ENCODE measurements at regions not wholly inside any gene's neighbourhood (a gene's known extent, or its start where the extent isn't known, plus 50 kb on each side); places are given as distances from the start of the nearest gene placed in this dataset.
"Not testable (repeated sequence)": the region's sequence is repeated elsewhere in the genome, so short reads cannot be mapped to it uniquely, and the experiment has no call there.

DNA sequence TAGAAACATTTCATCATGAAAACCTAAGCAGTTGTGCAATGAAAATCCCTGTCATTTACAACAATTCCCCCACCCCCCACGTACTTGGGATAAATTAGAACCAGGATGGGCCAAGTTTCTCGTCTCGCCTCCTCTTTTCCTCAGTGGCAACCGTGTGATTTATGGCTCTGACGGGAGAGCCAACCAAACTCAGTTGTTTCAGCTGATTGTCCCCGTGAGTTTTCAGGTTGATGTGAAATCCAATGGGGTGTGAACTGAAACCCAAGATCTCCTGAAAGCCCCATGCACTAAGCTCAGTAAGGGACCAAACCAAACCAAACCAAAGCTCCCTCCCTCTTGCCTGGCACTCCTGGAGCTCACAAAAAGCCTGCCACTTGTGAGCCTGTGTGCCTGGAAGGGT lies 138.7 kb upstream of the SLC24A2 start:
- in situ Hi-C loops (cut with MboI; ENCODE audit: low pct_unique_long_range_greater_than_20kb, low sequenced_read_pairs), result loop anchor here (25.0 kb wide), 1 partner anchor 1010 kb away; no protein-coding TSS in a partner anchor
- DNase-seq, result no peak

GRCh38 chr9:19926774-19927173 lies 137.9 kb upstream of the SLC24A2 start:
- in situ Hi-C loops (cut with MboI; ENCODE audit: low pct_unique_long_range_greater_than_20kb, low sequenced_read_pairs), result loop anchor here (25.0 kb wide), 1 partner anchor 1011 kb away; no protein-coding TSS in a partner anchor
- no peak for DNase-seq

GRCh38 chr9:19925674-19926503 lies 137.1 kb upstream of the SLC24A2 start:
- peak; percentile 80 for DNase-seq
- in situ Hi-C loops (cut with MboI; ENCODE audit: low pct_unique_long_range_greater_than_20kb, low sequenced_read_pairs), result loop anchor here (25.0 kb wide), 1 partner anchor 1011 kb away; no protein-coding TSS in a partner anchor

DNA sequence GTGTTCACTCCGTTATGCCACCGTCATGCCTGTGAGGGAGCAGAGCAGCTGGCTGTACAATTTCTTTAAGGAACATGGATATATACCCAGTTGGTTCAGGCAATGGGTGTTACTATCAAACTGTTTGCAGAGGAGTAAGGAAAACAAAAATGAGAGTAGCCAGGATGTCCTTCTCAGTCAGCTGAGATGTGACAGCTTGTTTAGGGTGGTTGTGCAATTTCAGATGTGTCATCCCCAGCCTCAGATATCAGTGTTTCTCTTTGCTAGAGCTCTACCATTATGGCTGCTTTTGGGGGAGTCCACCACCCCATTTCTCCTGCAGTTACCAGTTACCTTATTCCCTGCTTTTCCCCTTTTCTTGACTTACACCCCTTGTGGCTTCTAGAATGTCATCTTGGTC lies 135.2 kb upstream of the SLC24A2 start:
- DNase-seq, result no peak
- in situ Hi-C loops (cut with MboI; ENCODE audit: low pct_unique_long_range_greater_than_20kb, low sequenced_read_pairs), result loop anchor here (25.0 kb wide), 1 partner anchor 437 kb away; no protein-coding TSS in a partner anchor

DNA sequence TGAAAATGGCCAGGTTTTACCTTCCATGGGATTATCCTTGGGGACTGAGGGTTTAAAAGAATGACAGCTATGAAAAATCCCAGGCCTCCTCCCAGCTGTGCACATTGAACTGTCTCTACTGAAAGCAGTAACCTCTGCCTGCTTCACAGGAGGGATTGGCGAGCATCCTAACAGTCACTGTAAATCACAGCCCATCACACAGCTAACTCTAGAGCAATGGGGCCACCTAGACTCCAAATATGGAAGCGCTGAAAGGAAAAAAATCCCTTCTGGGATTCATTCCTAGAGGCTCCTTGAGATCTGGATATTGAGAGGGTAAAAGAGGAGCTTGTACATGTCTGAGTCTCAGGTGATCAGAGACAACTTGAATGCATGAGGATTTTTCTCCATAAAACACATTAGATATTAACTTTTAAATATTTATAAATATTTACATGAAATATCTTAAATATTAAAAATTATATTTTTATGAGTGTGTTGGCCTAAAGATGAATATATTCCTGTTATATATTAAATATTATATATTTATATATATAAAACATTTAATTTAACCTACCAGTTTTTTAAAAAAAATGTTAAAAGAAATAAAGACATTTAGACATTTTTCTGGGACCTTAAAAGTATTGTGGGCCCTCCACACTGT lies 133.8 kb upstream of the SLC24A2 start:
- DNase-seq, result peak; percentile 49
- in situ Hi-C loops (cut with MboI; ENCODE audit: low pct_unique_long_range_greater_than_20kb, low sequenced_read_pairs), result loop anchor here (25.0 kb wide), 1 partner anchor 435 kb away; no protein-coding TSS in a partner anchor

DNA sequence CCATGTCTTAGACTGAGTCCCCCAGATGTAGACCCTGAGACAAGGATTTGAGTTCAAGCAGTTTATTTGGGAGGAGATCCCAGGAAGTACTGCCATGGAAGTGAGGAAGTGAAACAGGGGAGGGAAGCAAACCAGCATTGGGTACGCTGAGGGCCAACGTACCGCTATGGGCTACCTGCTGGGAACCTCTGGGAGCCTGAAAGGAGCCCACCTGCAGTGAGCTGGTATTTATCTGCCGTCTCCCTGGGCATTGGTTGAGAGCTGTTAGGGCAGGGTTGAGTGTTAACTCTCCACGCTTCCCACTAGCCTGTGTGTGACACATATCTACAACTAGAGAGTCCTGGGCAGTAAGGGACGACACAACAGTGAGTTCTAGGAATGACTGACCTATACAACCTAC lies 131.6 kb upstream of the SLC24A2 start:
- in situ Hi-C loops (cut with MboI; ENCODE audit: low pct_unique_long_range_greater_than_20kb, low sequenced_read_pairs), result loop anchor here (25.0 kb wide), 1 partner anchor 433 kb away; no protein-coding TSS in a partner anchor
- DNase-seq, result no peak

- peak; percentile 64 for DNase-seq
- in situ Hi-C loops (cut with MboI; ENCODE audit: low pct_unique_long_range_greater_than_20kb, low sequenced_read_pairs), result loop anchor here (25.0 kb wide), 1 partner anchor 431 kb away; no protein-coding TSS in a partner anchor
These were observed 129.8 kb upstream of the SLC24A2 start for GRCh38 chr9:19918630-19919029.

GRCh38 chr9:19914044-19914443 lies 125.2 kb upstream of the SLC24A2 start:
- DNase-seq, result no peak
- in situ Hi-C loops (cut with MboI; ENCODE audit: low pct_unique_long_range_greater_than_20kb, low sequenced_read_pairs), result loop anchor here (25.0 kb wide), 1 partner anchor 427 kb away; no protein-coding TSS in a partner anchor

DNA sequence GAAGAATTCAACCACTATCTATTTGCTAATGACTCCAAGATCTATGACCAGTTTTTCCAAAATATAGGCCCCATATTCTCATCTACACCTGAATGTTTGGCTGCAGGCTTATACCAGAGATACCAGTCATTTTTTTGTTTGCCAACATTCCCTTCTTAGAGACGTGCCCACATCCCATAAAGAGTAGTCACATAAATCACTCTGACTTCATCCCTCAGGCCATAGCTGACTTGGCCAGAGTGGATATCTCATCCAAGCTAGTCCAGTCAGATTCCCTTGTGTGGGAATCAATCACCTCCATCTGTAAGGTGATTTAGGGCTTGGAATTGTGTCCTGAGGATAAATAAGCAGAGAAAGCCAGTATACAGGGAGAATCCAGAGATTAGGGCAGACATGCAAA lies 124.3 kb upstream of the SLC24A2 start:
- DNase-seq, result no peak
- in situ Hi-C loops (cut with MboI; ENCODE audit: low pct_unique_long_range_greater_than_20kb, low sequenced_read_pairs), result loop anchor here (25.0 kb wide), 1 partner anchor 426 kb away; no protein-coding TSS in a partner anchor

DNA sequence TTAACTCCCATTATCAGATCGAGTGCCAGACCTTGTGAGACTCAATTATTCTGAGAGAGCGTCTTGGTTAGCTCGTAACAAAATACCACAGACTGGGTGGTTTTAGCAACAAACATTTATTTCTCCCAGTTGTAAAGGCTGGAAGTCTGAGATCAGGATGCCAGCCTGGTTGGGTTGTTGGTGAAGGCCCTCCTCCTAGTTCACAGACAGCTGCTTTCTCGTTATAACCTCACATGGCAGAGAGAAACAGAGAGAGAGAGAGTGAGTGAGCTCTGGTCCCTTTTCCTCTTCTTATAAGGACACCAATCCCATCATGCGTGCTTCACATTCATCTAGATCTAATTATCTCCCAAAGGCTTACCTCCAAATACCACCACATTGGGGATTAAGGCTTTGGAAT lies 114.2 kb upstream of the SLC24A2 start:
- DNase-seq, result no peak
- in situ Hi-C loops (cut with MboI; ENCODE audit: low pct_unique_long_range_greater_than_20kb, low sequenced_read_pairs), result loop anchor here (25.0 kb wide), 1 partner anchor 416 kb away; no protein-coding TSS in a partner anchor

DNA sequence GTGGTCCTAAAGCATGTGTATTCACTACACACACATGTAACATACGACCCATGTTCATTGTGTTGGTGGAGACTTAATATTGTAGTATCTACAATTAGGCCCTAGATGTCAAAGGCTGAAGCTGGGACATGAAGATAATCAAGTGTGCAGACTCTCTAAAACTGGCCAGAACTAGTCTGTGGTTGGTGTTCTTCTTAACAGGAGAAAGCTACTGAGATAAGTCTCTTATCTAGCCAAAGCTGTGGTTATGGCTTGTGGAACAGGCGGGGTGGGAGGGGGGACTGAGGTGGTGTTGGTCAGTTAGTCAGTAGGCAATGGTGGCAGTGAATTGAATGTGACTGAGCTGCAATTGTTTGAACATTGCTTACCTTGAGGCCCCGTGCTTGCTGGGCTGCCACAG lies 112.7 kb upstream of the SLC24A2 start:
- in situ Hi-C loops (cut with MboI; ENCODE audit: low pct_unique_long_range_greater_than_20kb, low sequenced_read_pairs), result loop anchor here (25.0 kb wide), 1 partner anchor 414 kb away; no protein-coding TSS in a partner anchor
- DNase-seq, result no peak

DNA sequence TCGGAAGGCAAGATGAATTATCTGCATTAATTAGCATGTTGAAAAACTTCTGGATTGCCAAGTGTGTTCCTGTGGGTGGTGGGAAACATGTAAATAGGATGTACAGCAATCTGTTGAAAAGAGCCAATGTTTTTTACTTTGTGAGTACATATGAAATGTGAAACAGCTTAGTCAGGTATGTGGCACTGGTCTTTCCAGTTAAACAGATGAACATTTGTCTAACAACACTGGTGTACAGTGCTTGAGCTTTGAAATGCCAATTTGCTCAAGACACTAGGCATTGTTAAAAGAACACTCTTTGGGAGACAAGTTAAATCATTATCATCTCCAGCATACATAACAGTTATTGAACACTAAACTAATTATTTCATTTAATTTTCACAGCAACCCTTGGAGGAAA lies 107.3 kb upstream of the SLC24A2 start:
- DNase-seq, result no peak
- in situ Hi-C loops (cut with MboI; ENCODE audit: low pct_unique_long_range_greater_than_20kb, low sequenced_read_pairs), result loop anchor here (25.0 kb wide), 1 partner anchor 109 kb away; the partner anchor contains the start of gene SLC24A2

DNA sequence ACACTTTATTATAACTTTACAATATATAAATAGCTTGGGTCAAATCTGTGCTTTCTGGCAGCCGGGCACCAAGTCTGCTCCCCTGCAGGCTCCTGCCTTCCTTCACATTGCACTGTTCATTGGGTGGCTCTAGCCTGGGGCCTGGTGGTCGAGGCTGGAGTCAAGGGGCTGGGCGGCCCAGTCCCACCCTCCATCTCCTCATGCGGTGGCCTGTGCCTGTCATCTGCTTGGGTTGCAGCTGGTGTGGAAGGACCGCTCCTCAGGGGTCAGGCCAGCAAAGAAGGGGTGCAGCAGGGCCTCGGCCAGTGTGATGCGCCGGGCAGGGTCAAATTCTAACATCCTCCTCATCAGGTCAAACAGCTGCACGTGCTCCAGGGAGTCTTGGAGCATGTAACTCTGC lies 106.7 kb upstream of the SLC24A2 start:
- not testable (repeated sequence) for DNase-seq
- in situ Hi-C loops (cut with MboI; ENCODE audit: low pct_unique_long_range_greater_than_20kb, low sequenced_read_pairs), result loop anchor here (25.0 kb wide), 1 partner anchor 108 kb away; the partner anchor contains the start of gene SLC24A2

DNA sequence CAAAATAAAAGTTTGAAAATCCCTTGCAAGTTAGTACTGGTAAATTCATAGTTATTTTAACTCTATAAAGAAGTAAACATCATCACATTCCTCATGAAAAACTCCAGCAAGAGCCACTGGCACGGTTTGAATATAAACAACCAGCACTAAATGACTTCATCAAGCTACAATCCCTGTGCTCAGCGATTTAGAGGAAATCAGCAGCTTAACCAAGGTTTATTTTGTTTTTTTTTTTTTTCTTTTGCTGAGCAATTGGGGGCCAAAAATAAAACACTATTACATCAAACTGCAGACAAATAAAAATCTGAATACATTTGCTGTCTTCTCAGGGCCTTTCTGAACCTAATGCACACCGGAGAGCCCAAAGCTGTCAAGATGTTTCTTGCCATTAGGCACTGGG lies 106.2 kb upstream of the SLC24A2 start:
- in situ Hi-C loops (cut with MboI; ENCODE audit: low pct_unique_long_range_greater_than_20kb, low sequenced_read_pairs), result loop anchor here (25.0 kb wide), 1 partner anchor 108 kb away; the partner anchor contains the start of gene SLC24A2
- DNase-seq, result no peak

DNA sequence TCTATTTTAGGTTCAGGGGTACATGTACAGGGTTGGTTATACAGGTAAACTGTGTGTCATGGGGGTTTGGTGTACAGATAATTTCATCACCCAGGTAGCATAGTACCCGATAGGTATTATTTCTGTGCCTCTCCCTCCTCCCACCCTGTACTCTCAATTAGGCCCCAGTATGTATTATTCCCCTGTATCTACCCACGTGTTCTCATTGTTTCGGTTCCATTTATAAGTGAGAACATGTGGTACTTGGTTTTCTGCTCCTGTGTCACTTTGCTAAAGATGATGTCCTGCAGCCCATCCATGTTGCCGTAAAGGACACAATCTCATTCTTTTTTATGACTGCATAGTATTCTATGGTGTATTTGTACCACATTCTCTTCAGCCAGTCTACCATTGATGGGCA lies 96.8 kb upstream of the SLC24A2 start:
- in situ Hi-C loops (cut with MboI; ENCODE audit: low pct_unique_long_range_greater_than_20kb, low sequenced_read_pairs), result loop anchor here (25.0 kb wide), 1 partner anchor 98 kb away; the partner anchor contains the start of gene SLC24A2
- DNase-seq, result no peak

DNA sequence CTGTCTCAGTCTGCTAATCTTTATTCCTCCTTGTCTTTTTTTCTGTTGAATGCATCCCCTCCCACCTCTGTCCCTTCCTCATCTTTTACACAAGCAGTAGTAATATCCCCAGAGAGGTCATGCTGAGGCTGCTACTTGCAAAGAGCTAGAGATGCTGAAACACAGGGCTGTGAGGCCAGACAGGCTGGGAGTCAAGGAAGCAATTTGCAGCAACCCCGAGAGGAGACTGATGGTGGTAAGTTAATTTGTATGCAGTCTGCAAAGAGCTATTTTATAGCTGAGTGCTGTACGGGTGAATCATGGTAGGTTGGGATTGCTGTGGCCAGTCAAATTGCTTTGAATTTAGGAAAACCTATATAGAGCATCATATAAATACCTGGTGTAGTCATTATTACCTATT lies 90.2 kb upstream of the SLC24A2 start:
- in situ Hi-C loops (cut with MboI; ENCODE audit: low pct_unique_long_range_greater_than_20kb, low sequenced_read_pairs), result loop anchor here (25.0 kb wide), 1 partner anchor 92 kb away; the partner anchor contains the start of gene SLC24A2
- no peak for DNase-seq

- in situ Hi-C loops (cut with MboI; ENCODE audit: low pct_unique_long_range_greater_than_20kb, low sequenced_read_pairs), result loop anchor here (25.0 kb wide), 1 partner anchor 89 kb away; the partner anchor contains the start of gene SLC24A2
- no peak for DNase-seq
These were observed 87.9 kb upstream of the SLC24A2 start for GRCh38 chr9:19876569-19877316.

- in situ Hi-C loops (cut with MboI; ENCODE audit: low pct_unique_long_range_greater_than_20kb, low sequenced_read_pairs), result loop anchor here (25.0 kb wide), 1 partner anchor 88 kb away; the partner anchor contains the start of gene SLC24A2
These were observed 86.6 kb upstream of the SLC24A2 start for GRCh38 chr9:19875291-19875920.

More at GRCh38 chr9:19875291-19875920, 86.6 kb upstream of the SLC24A2 start:
- DNase-seq, result no peak
